ENCODE measurements at regions not wholly inside any gene's neighbourhood (a gene's known extent, or its start where the extent isn't known, plus 50 kb on each side); places are given as distances from the start of the nearest gene placed in this dataset.

DNA sequence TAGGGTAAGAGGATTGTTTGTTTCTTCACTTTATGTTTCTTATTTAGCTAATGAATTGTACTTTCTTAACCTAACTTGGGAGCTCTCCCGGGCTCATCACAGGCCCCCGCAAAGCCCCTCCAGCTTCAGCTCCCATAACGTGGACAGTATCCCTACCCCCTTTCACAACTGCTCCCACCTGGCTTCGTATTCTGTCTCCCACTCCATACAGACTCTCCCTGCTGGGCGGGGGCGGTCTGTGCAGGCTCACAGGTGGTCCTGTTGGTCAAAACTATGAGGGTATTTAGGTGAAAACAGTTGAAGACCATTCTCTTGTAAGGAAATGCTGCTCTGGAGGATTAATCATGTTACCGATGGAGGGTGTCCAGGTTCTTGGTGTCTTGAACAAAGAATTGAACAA is 805.3 kb downstream of the SEMA5A start:
- WGBS, 4 donors: 71 to 77% (median 75%) methylated on average over 7 of the region's 7 CpGs
- TF ChIP-seq, protein P1, sequence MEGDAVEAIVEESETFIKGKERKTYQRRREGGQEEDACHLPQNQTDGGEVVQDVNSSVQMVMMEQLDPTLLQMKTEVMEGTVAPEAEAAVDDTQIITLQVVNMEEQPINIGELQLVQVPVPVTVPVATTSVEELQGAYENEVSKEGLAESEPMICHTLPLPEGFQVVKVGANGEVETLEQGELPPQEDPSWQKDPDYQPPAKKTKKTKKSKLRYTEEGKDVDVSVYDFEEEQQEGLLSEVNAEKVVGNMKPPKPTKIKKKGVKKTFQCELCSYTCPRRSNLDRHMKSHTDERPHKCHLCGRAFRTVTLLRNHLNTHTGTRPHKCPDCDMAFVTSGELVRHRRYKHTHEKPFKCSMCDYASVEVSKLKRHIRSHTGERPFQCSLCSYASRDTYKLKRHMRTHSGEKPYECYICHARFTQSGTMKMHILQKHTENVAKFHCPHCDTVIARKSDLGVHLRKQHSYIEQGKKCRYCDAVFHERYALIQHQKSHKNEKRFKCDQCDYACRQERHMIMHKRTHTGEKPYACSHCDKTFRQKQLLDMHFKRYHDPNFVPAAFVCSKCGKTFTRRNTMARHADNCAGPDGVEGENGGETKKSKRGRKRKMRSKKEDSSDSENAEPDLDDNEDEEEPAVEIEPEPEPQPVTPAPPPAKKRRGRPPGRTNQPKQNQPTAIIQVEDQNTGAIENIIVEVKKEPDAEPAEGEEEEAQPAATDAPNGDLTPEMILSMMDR (IDR thresholded peaks at IDR 0.05): no peak
- no peak for TF ChIP-seq POLR2A (IDR thresholded peaks at IDR 0.05)
- no peak overlapping the region for H3K27ac ChIP-seq

DNA sequence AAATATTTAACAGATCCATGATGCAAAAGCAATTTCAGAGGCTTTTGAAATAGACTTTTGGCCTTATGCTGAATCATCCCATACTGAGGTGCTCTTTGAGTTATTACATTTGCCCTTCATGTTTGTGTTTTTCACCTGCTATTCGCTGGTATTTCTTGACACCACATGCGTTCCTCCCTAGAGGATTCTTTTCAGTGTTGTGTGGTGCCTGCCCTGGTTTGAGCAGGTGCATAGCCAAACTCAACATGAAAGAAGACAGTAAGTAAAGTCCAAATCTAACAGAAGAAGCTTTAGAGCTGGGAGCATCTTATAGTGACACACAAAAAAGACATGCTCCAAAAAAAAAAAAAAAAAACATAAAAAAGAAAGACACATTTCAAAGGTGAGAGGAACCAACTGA is 796.3 kb downstream of the SEMA5A start:
- WGBS, 4 donors: 88 to 95% (median 90%) methylated on average over 2 of the region's 2 CpGs
- H3K36me3 ChIP-seq (replicated peaks in 1 of 2): no peaks in the 10 kb centered on the region

More for the DNA sequence above, 805.3 kb downstream of the SEMA5A start:
- intact Hi-C loops (cut with DNase I): no loop called here
- Histone ChIP-seq H3K9me3 (replicated peaks in 1 of 3) (no peaks in the 10 kb centered on the region), H3K4me1 (replicated peaks in 1 of 2) (no peaks in the 10 kb centered on the region), H3K36me3 (replicated peaks in 1 of 2) (no peaks in the 10 kb centered on the region), H3K4me3 (no peak overlapping the region), H3K27me3 (no peaks in the 10 kb centered on the region)
- no peak for DNase-seq

DNA sequence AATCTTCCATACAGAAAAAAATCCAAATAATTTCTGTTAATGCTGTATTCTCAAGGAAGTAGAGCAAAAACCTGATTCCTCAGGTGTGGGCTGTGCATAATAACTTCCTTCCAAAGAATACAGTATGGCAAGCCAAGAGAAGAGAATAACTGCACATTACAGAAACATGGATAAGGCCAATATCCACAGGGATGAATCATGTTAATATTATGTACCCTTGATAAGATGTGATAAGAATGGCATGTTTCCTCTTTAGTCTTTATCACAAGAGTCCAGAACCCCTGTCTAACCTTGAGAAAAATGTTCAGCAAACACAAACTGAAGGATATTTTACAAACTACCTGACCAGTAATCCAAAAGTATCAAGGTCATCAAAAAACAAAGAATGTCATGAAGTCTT is 795.8 kb downstream of the SEMA5A start:
- Histone ChIP-seq H3K4me3 (no peak overlapping the region), H3K27ac (no peak overlapping the region), H3K4me1 (replicated peaks in 1 of 2) (no peaks in the 10 kb centered on the region), H3K36me3 (replicated peaks in 1 of 2) (no peaks in the 10 kb centered on the region), H3K9me3 (replicated peaks in 1 of 3) (no peaks in the 10 kb centered on the region), H3K27me3 (no peaks in the 10 kb centered on the region)
- intact Hi-C loops (cut with DNase I): no loop called here
- TF ChIP-seq, protein P1 (IDR thresholded peaks at IDR 0.05): no peak
- TF ChIP-seq POLR2A (IDR thresholded peaks at IDR 0.05): no peak
- no peak for DNase-seq

More for the DNA sequence above, 796.3 kb downstream of the SEMA5A start:
- no peaks in the 10 kb centered on the region for H3K4me1 ChIP-seq (replicated peaks in 1 of 2)
- no peak overlapping the region for H3K4me3 ChIP-seq
- no peaks in the 10 kb centered on the region for H3K9me3 ChIP-seq (replicated peaks in 1 of 3)
- intact Hi-C loops (cut with DNase I): no loop called here
- TF ChIP-seq, protein P1 (IDR thresholded peaks at IDR 0.05): no peak
- no peak for TF ChIP-seq POLR2A (IDR thresholded peaks at IDR 0.05)
- no peak overlapping the region for H3K27ac ChIP-seq
- DNase-seq: no peak
- H3K27me3 ChIP-seq: no peaks in the 10 kb centered on the region

DNA sequence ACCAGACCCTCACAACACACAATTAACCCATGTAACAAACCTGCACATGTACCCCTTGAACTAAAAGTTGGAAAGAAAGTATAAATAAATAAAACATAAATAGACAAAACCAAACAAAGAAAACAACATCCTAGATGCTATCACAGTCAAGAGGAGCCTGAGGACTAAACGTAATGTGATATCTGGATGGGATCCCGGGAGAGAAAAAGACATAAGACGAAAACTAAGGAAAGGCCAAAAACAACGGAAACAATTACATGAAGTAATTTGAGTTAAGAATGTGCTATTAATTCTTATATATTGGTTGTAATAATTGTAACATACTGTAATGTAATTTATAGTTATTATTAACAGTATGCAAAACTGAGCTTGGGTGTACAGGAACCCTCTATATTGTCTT is 793.9 kb downstream of the SEMA5A start:
- Histone ChIP-seq H3K36me3 (replicated peaks in 1 of 2) (no peaks in the 10 kb centered on the region), H3K27ac (no peak overlapping the region), H3K27me3 (no peaks in the 10 kb centered on the region), H3K4me1 (replicated peaks in 1 of 2) (no peaks in the 10 kb centered on the region), H3K4me3 (no peak overlapping the region), H3K9me3 (replicated peaks in 1 of 3) (no peaks in the 10 kb centered on the region)
- TF ChIP-seq, protein P1 (IDR thresholded peaks at IDR 0.05): no peak
- TF ChIP-seq POLR2A (IDR thresholded peaks at IDR 0.05): no peak
- 69 to 81% (median 76%) methylated on average over 4 of the region's 4 CpGs for WGBS, 4 donors
- no peak for DNase-seq
- intact Hi-C loops (cut with DNase I): no loop called here
